CD14-positive monocyte (primary cell): ENCODE measurements at regions not wholly inside any gene's neighbourhood (a gene's known extent, or its start where the extent isn't known, plus 50 kb on each side); places are given as distances from the start of the nearest gene placed in this dataset.

ENCODE experiments used
- DNase-seq, 3 donors: peaks; one replicate each; pipeline ENCODE4 v3.0.0-alpha.2; 2011 to 2022
- H2AFZ ChIP-seq: 2 replicates; pipeline ENCODE4 v1.6.0; 2012; ENCODE audit warnings: mild to moderate bottlenecking, low read depth, low read length, inconsistent platforms; ENCODE audit not compliant: insufficient read depth, poor library complexity, severe bottlenecking
- H3K27ac ChIP-seq, 2 donors: 1 replicate in 1 of 2; 2 replicates in 1 of 2; pipeline ENCODE4 v1.5.1; 2012 to 2013; ENCODE audit warnings: low read length in 2 of 2, control low read depth in 1 of 2, inconsistent platforms in 1 of 2, low read depth in 1 of 2, mild to moderate bottlenecking in 1 of 2
- H3K27me3 ChIP-seq, 2 donors: one replicate each; pipeline versions ENCODE4 v1.6.0 to v1.6.1; 2011 to 2013; ENCODE audit warnings: low read length in 2 of 2; ENCODE audit not compliant: control insufficient read depth in 2 of 2, insufficient read depth in 2 of 2
- H3K36me3 ChIP-seq, 2 donors: replicated peaks in 1 of 2; 1 replicate in 1 of 2; 2 replicates in 1 of 2; pipeline versions ENCODE4 v1.5.1 to v1.6.1; 2012 to 2013; ENCODE audit warnings: low read length in 2 of 2, control low read depth in 1 of 2, inconsistent platforms in 1 of 2, mild to moderate bottlenecking in 1 of 2; ENCODE audit not compliant: insufficient read depth in 2 of 2, control insufficient read depth in 1 of 2
- H3K4me1 ChIP-seq, 2 donors: 1 replicate in 1 of 2; 2 replicates in 1 of 2; pipeline versions ENCODE4 v1.5.1 to v1.6.1; 2012 to 2013; ENCODE audit warnings: low read length in 2 of 2, control low read depth in 1 of 2, inconsistent platforms in 1 of 2, mild to moderate bottlenecking in 1 of 2, moderate library complexity in 1 of 2; ENCODE audit not compliant: insufficient read depth in 2 of 2, control insufficient read depth in 1 of 2
- H3K4me2 ChIP-seq: replicated peaks from 2 replicates; pipeline ENCODE3; 2012; ENCODE audit warnings: low read length, moderate library complexity, mild to moderate bottlenecking; ENCODE audit not compliant: poor library complexity, severe bottlenecking; ENCODE audit errors: extremely low read depth
- H3K4me3 ChIP-seq, 3 experiments: fragments of 200-600 bp in 1 of 3; sonication (generic) in 1 of 3; replicated peaks in 1 of 3; 1 replicate in 2 of 3; 2 replicates in 1 of 3; pipeline ENCODE4 v1.5.1; 2011 to 2013; ENCODE audit warnings: low read length in 3 of 3, mild to moderate bottlenecking in 3 of 3, control low read depth in 2 of 3, low read depth in 2 of 3, inconsistent platforms in 1 of 3, moderate library complexity in 1 of 3
- H3K79me2 ChIP-seq: 2 replicates; pipeline ENCODE4 v1.6.0; 2012; ENCODE audit warnings: mild to moderate bottlenecking, control low read depth, inconsistent platforms, low read length, moderate library complexity; ENCODE audit not compliant: insufficient read depth
- H3K9ac ChIP-seq: 2 replicates; pipeline ENCODE4 v1.6.0; 2017; ENCODE audit warnings: low read length, mild to moderate bottlenecking; ENCODE audit not compliant: insufficient read depth, poor library complexity, severe bottlenecking
- H3K9me3 ChIP-seq, 2 donors: replicated peaks in 1 of 2; 1 replicate in 1 of 2; 2 replicates in 1 of 2; pipeline versions ENCODE4 v1.5.1 to v1.6.1; 2012 to 2013; ENCODE audit warnings: low read length in 2 of 2, control low read depth in 1 of 2; ENCODE audit not compliant: control insufficient read depth in 1 of 2, insufficient read depth in 1 of 2
- H4K20me1 ChIP-seq: 2 replicates; pipeline ENCODE4 v1.6.0; 2012; ENCODE audit warnings: mild to moderate bottlenecking, low read length, control low read depth, moderate library complexity; ENCODE audit not compliant: insufficient read depth
- H3K27ac Mint-ChIP-seq, 7 donors: one replicate each; pipeline ENCODE4 v1.8.0; 2020; ENCODE audit warnings: mild to moderate bottlenecking in 7 of 7, mixed read lengths in 7 of 7, moderate library complexity in 6 of 7, inconsistent platforms in 2 of 7
- H3K27me3 Mint-ChIP-seq, 3 donors: one replicate each; pipeline ENCODE4 v1.8.0; 2021 to 2022; ENCODE audit warnings: low read depth in 3 of 3, mild to moderate bottlenecking in 3 of 3, mixed read lengths in 3 of 3, moderate library complexity in 3 of 3, inconsistent platforms in 1 of 3
- H3K36me3 Mint-ChIP-seq, 2 donors: one replicate each; pipeline ENCODE4 v1.8.0; 2020; ENCODE audit warnings: mixed read lengths in 2 of 2, inconsistent platforms in 1 of 2, mild to moderate bottlenecking in 1 of 2
- H3K4me1 Mint-ChIP-seq: one replicate; pipeline ENCODE4 v1.8.0; 2020; ENCODE audit warnings: mild to moderate bottlenecking, mixed read lengths
- H3K4me3 Mint-ChIP-seq, 2 donors: one replicate each; pipeline ENCODE4 v1.8.0; 2020; ENCODE audit warnings: mild to moderate bottlenecking in 2 of 2, mixed read lengths in 2 of 2, moderate library complexity in 1 of 2
- H3K9me3 Mint-ChIP-seq, 7 donors: one replicate each; pipeline ENCODE4 v1.8.0; 2020 to 2022; ENCODE audit warnings: mixed read lengths in 7 of 7, mild to moderate bottlenecking in 6 of 7, moderate library complexity in 6 of 7, inconsistent platforms in 2 of 7
- CTCF ChIP-seq: fragments of 200-600 bp; IDR thresholded peaks from one replicate; pipeline ENCODE4 v1.8.0; 2022; ENCODE audit warnings: antibody characterized with exemption, mild to moderate bottlenecking
- WGBS: methylation state at CpG from one replicate; pipeline ENCODE4 v1.1.5; 2013; ENCODE audit warnings: missing lambda C conversion rate; ENCODE audit not compliant: insufficient coverage; 5-methylcytosine and 5-hydroxymethylcytosine counted together
- intact Hi-C, 2 donors: fragments of 100-400 bp; cut with micrococcal nuclease; formaldehyde crosslinking; loops; one replicate each; pipeline versions ENCODE4 v1.15.0 to v1.15.1; 2023

- Histone ChIP-seq H3K4me1 (no peaks in the 10 kb centered on the region), H3K79me2 (no peaks in the 10 kb centered on the region), H3K27me3 (no peaks in the 10 kb centered on the region), H3K4me3 (no peak overlapping the region), H3K27ac (no peak overlapping the region), H3K4me2 (no peak overlapping the region), H3K9me3 (no peaks in the 10 kb centered on the region), H3K9ac (no peak overlapping the region), H2AFZ (no peak overlapping the region), H4K20me1 (no peaks in the 10 kb centered on the region), H3K36me3 (no peaks in the 10 kb centered on the region)
- Mint-ChIP-seq H3K4me1 (no peaks in the 10 kb centered on the region), H3K27me3 (peaks cover 0 to 2% (median 0%) of the 10 kb centered on the region in 3 donors), H3K36me3 (no peaks in the 10 kb centered on the region), H3K27ac (no peak overlapping the region), H3K4me3 (no peak overlapping the region), H3K9me3 (peaks cover 0 to 3% (median 0%) of the 10 kb centered on the region in 7 donors)
- WGBS: no CpG with 5 or more reads among the region's 3 CpGs
- intact Hi-C loops: no loop called here
- no peak for TF ChIP-seq CTCF
- no peak for DNase-seq
Measured at GRCh38 chr5:103427326-103427725, 135.3 kb downstream of the NUDT12 start.

GRCh38 chr5:103425686-103426454 lies 136.7 kb downstream of the NUDT12 start:
- Mint-ChIP-seq H3K4me3 (no peak overlapping the region), H3K27ac (no peak overlapping the region), H3K27me3 (no peaks in the 10 kb centered on the region), H3K4me1 (no peaks in the 10 kb centered on the region), H3K36me3 (no peaks in the 10 kb centered on the region), H3K9me3 (peaks cover 0 to 3% (median 0%) of the 10 kb centered on the region in 7 donors)
- no peak overlapping the region for H3K4me2 ChIP-seq
- no peak for DNase-seq
- no peaks in the 10 kb centered on the region for H3K27me3 ChIP-seq
- WGBS: no CpG with 5 or more reads among the region's 3 CpGs
- no peaks in the 10 kb centered on the region for H3K36me3 ChIP-seq
- no peak overlapping the region for H3K9ac ChIP-seq
- H2AFZ ChIP-seq: no peak overlapping the region
- no peak overlapping the region for H3K4me3 ChIP-seq
- TF ChIP-seq CTCF: no peak
- no peaks in the 10 kb centered on the region for H3K79me2 ChIP-seq
- H3K27ac ChIP-seq: no peak overlapping the region
- no peaks in the 10 kb centered on the region for H4K20me1 ChIP-seq
- H3K4me1 ChIP-seq: no peaks in the 10 kb centered on the region
- H3K9me3 ChIP-seq: no peaks in the 10 kb centered on the region
- intact Hi-C loops: no loop called here
